ENCODE measurements at regions not wholly inside any gene's neighbourhood (a gene's known extent, or its start where the extent isn't known, plus 50 kb on each side); places are given as distances from the start of the nearest gene placed in this dataset.

GRCh38 chr2:198811198-198811597 lies 646.5 kb downstream of the SATB2 start:
- no peak for TF ChIP-seq EZH2 (IDR thresholded peaks at IDR 0.05; ENCODE audit: borderline replicate concordance, low read length)
- no peak for TF ChIP-seq CTCF (IDR thresholded peaks at IDR 0.05; ENCODE audit: low read length)

Data from OCI-LY1 (cell line).